Retinal pigment epithelial cell (primary cell): ENCODE measurements at regions not wholly inside any gene's neighbourhood (a gene's known extent, or its start where the extent isn't known, plus 50 kb on each side); places are given as distances from the start of the nearest gene placed in this dataset.

Source experiments
- DNase-seq: peaks from one replicate; pipeline ENCODE4 v3.0.0-alpha.2; 2010; ENCODE audit warnings: low read depth
- H3K4me3 ChIP-seq: 2 replicates; pipeline ENCODE4 v1.5.1; 2011; ENCODE audit warnings: mild to moderate bottlenecking, low read length, control low read depth, moderate library complexity
- CTCF ChIP-seq: conservative IDR thresholded peaks from 2 replicates; pipeline ENCODE4 v1.5.1; 2011; ENCODE audit warnings: low read depth, low read length, control low read depth, inconsistent platforms

DNA sequence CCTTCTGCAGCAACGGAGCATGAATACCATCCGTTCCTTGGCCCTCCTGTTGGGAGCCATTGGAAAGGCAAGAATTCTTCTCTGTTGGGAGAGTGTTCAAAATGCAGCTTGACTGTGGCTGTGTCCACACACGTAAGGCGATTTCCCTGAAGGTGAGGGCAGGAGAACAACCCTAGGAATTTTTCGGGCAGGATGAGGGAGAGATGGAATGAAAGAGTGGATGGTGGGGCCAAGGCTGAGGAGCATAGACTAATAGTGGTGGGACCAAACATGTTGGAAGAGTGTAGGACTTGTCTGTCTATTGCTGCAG, 924.9 kb downstream of the TBC1D22A start:
- H3K4me3 ChIP-seq = no peak overlapping the region
- TF ChIP-seq CTCF = no peak
- no peak for DNase-seq

DNA sequence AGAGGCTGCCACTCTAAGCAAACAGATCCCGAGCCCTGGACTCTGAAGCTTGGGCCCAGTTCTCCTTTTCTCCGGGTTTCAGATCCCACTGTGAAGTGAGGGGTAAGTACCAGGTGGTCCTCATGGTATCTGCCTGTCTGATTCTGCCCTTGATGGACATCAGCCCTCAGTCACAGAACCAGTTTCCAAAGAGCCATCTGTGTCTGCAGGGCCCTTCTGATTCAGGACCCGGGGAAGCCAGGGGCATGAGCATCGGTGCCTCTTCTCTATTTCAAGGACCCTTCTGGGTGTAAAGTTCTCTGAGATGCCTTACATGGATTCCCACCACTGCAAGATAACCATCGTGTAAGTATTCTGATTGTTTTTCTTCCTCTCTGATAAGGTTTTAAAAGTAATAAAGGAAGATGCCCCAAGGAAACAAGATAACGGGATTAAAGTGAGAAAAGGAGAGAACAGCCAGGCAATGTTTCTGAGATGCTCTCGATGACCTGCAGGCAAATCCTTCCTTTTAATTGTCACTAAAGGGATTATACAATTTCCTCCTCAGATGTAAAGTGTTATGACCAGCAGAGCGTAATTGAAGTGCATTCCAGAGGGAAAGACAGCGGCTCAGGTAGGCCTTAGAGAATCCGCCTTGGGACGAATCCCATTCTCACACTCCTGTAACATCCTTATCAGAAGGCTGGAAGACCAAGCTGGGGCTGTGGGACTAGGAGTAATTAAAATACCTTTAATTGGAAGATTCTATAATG, 924.3 kb downstream of the TBC1D22A start:
- no peak overlapping the region for H3K4me3 ChIP-seq
- DNase-seq = no peak
- TF ChIP-seq CTCF = no peak

DNA sequence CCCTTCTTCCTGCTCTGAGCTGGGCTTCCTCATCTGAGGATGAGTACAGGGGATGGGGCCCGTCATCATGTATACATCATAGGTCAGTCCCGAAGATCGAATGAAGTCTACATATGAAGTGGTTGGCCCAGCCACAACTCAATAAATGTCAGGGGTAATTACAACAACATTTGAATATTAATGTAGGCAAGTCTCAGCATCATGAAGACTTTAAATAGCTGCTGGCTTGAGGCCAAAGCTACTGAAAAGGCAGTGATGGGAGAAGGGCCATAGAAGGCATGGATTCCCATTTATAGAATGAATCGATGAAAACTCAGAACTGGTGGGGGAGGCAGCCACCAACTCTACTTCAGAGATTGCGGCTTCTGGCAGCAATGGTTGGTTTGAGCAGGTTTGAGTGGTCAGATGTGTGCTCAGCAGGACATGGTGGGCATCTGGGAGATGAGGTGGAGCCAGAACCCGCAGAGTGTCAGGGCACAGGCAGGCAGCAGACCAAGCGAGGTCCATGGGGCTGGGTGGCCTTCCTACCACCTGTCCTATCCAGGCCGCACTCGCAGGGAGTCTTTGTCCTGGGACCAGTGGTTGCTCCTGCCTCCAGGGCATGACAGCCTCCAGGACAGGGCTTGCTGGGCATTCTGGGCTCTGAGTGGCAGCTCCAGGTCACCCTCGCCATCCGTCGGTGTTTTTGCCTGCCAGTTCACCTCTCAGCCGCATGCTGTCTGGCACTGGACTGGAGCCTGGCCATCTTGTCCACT, 919.1 kb downstream of the TBC1D22A start:
- no peak for DNase-seq
- no peak overlapping the region for H3K4me3 ChIP-seq
- TF ChIP-seq CTCF = no peak

DNA sequence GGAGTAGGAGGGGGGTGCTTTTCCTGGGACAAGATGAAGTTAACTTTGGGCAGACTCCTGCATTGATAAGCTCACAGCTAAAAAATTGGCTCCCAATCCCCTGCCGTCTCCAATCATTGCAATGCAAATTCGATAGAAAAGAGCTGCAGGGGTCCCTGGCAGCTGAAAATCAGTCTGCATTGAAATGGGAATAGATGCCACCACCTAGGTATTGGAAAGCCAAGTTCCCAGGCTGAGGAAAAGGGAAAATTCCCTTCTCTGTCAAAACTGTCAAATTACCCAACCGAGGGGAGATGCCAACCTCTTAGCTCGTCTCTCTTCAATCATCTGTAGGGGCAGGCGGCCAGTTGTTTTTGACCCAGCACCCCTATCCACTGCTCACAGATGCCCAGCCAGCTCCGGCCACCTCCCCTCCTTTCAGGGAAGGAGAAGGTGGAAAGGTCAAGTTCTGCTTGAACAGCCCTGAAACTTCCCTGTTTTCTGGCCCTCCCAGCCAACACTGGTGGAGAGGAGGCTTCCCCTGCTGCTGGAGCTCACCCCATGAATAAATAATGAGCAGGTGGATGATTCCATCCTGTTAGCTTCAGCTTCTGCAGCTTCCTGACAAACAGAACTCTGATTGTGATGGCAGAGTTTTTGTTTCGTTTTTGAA, 916.3 kb downstream of the TBC1D22A start:
- TF ChIP-seq CTCF = no peak
- H3K4me3 ChIP-seq = no peak overlapping the region
- DNase-seq = no peak

DNA sequence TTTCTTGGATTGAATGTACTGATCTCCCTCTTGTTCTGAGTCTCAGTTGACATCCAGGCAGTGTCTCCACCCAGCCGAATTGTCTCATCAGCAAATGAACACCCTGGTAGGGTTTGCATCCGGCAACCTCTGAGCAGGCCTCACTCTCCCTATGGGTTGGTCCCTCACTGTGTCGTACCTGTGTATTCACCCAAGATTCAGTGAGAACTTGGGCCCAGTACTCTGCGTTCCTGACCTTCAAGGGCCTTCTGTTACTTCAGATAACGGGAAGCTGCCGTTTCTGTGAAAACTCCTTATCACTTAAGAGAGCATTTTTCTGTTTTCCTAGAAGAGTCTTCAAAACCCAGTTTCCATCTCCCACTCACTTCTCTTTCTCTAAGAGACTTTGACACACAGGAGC, 915.6 kb downstream of the TBC1D22A start:
- no peak for DNase-seq
- TF ChIP-seq CTCF = no peak
- no peak overlapping the region for H3K4me3 ChIP-seq

- no peak for DNase-seq
- no peak for TF ChIP-seq CTCF
These were observed 914.2 kb downstream of the TBC1D22A start for GRCh38 chr22:47676685-47677084.

More at GRCh38 chr22:47676685-47677084, 914.2 kb downstream of the TBC1D22A start:
- no peak overlapping the region for H3K4me3 ChIP-seq
